Mucosa of rectum (tissue), 2 donors: ENCODE measurements at regions not wholly inside any gene's neighbourhood (a gene's known extent, or its start where the extent isn't known, plus 50 kb on each side); places are given as distances from the start of the nearest gene placed in this dataset.

Source experiments
- H3K27ac ChIP-seq, 2 donors: one replicate each; pipeline ENCODE4 v1.7.0; 2013; ENCODE audit warnings: inconsistent platforms in 2 of 2, low read depth in 2 of 2, low read length in 2 of 2
- H3K27me3 ChIP-seq, 2 donors: one replicate each; pipeline ENCODE4 v1.7.0; 2013; ENCODE audit warnings: low read length in 2 of 2; ENCODE audit not compliant: control insufficient read depth in 2 of 2, insufficient read depth in 2 of 2
- H3K36me3 ChIP-seq, 2 donors: one replicate each; pipeline ENCODE4 v1.7.0; 2013; ENCODE audit warnings: low read length in 2 of 2; ENCODE audit not compliant: control insufficient read depth in 2 of 2, insufficient read depth in 2 of 2
- H3K4me1 ChIP-seq, 2 donors: one replicate each; pipeline ENCODE4 v1.7.0; 2013; ENCODE audit warnings: low read length in 2 of 2, mild to moderate bottlenecking in 1 of 2; ENCODE audit not compliant: control insufficient read depth in 2 of 2, insufficient read depth in 2 of 2
- H3K4me3 ChIP-seq, 2 donors: one replicate each; pipeline ENCODE4 v1.7.0; 2013; ENCODE audit warnings: low read length in 2 of 2
- H3K9ac ChIP-seq, 2 donors: one replicate each; pipeline ENCODE4 v1.7.0; 2013; ENCODE audit warnings: low read length in 2 of 2, low read depth in 1 of 2, mild to moderate bottlenecking in 1 of 2
- H3K9me3 ChIP-seq, 2 donors: one replicate each; pipeline ENCODE4 v1.7.0; 2013; ENCODE audit warnings: low read length in 2 of 2; ENCODE audit not compliant: control insufficient read depth in 2 of 2
- donor health status: healthy.
- donor health status: Normal muscosa, but diverticular disease.

- H3K9me3 ChIP-seq, result no peaks in the 10 kb centered on the region
Observed at GRCh38 chr3:137163241-137163871, 205.6 kb downstream of the IL20RB start.

GRCh38 chr3:137163958-137164357 is 206.2 kb downstream of the IL20RB start:
- no peak overlapping the region for H3K9ac ChIP-seq
- no peaks in the 10 kb centered on the region for H3K9me3 ChIP-seq
- no peaks in the 10 kb centered on the region for H3K27me3 ChIP-seq
- H3K4me1 ChIP-seq, result no peaks in the 10 kb centered on the region
- H3K4me3 ChIP-seq, result no peak overlapping the region
- H3K36me3 ChIP-seq, result no peaks in the 10 kb centered on the region
- H3K27ac ChIP-seq, result peak overlapping the region in 1 of 2 donors; percentile 25

More at GRCh38 chr3:137163241-137163871, 205.6 kb downstream of the IL20RB start:
- H3K27me3 ChIP-seq, result no peaks in the 10 kb centered on the region
- no peak overlapping the region for H3K9ac ChIP-seq
- H3K36me3 ChIP-seq, result no peaks in the 10 kb centered on the region
- peak overlapping the region in 1 of 2 donors; percentile 25 for H3K27ac ChIP-seq
- no peak overlapping the region for H3K4me3 ChIP-seq
- H3K4me1 ChIP-seq, result no peaks in the 10 kb centered on the region

- H3K9ac ChIP-seq, result no peak overlapping the region
- H3K4me3 ChIP-seq, result no peak overlapping the region
- H3K9me3 ChIP-seq, result no peaks in the 10 kb centered on the region
- no peak overlapping the region for H3K27ac ChIP-seq
- H3K4me1 ChIP-seq, result no peaks in the 10 kb centered on the region
- no peaks in the 10 kb centered on the region for H3K36me3 ChIP-seq
- H3K27me3 ChIP-seq, result no peaks in the 10 kb centered on the region
Observed at GRCh38 chr3:137165117-137165806, 207.5 kb downstream of the IL20RB start.

GRCh38 chr3:137171834-137172603 is 214.2 kb downstream of the IL20RB start:
- no peak overlapping the region for H3K27ac ChIP-seq
- no peaks in the 10 kb centered on the region for H3K4me1 ChIP-seq
- no peaks in the 10 kb centered on the region for H3K36me3 ChIP-seq
- H3K27me3 ChIP-seq, result no peaks in the 10 kb centered on the region
- H3K9ac ChIP-seq, result no peak overlapping the region
- no peak overlapping the region for H3K4me3 ChIP-seq
- no peaks in the 10 kb centered on the region for H3K9me3 ChIP-seq

- H3K9ac ChIP-seq, result no peak overlapping the region
Observed at GRCh38 chr3:137172728-137173127, 214.9 kb downstream of the IL20RB start.

GRCh38 chr3:137174514-137174913 is 216.7 kb downstream of the IL20RB start:
- Histone ChIP-seq H3K27ac (no peak overlapping the region), H3K9me3 (no peaks in the 10 kb centered on the region), H3K27me3 (no peaks in the 10 kb centered on the region), H3K9ac (no peak overlapping the region), H3K4me1 (no peaks in the 10 kb centered on the region), H3K36me3 (no peaks in the 10 kb centered on the region), H3K4me3 (no peak overlapping the region)

More at GRCh38 chr3:137172728-137173127, 214.9 kb downstream of the IL20RB start:
- Histone ChIP-seq H3K4me3 (no peak overlapping the region), H3K27ac (no peak overlapping the region), H3K4me1 (no peaks in the 10 kb centered on the region), H3K9me3 (no peaks in the 10 kb centered on the region), H3K27me3 (no peaks in the 10 kb centered on the region), H3K36me3 (no peaks in the 10 kb centered on the region)

GRCh38 chr3:137180220-137180619 is 222.4 kb downstream of the IL20RB start:
- Histone ChIP-seq H3K27ac (no peak overlapping the region), H3K9me3 (no peaks in the 10 kb centered on the region), H3K4me3 (no peak overlapping the region), H3K9ac (no peak overlapping the region), H3K4me1 (no peaks in the 10 kb centered on the region), H3K27me3 (no peaks in the 10 kb centered on the region), H3K36me3 (no peaks in the 10 kb centered on the region)

GRCh38 chr3:137191133-137191923 is 233.5 kb downstream of the IL20RB start:
- Histone ChIP-seq H3K27ac (no peak overlapping the region), H3K9me3 (no peaks in the 10 kb centered on the region), H3K27me3 (no peaks in the 10 kb centered on the region), H3K4me3 (no peak overlapping the region), H3K4me1 (no peaks in the 10 kb centered on the region), H3K9ac (no peak overlapping the region), H3K36me3 (no peaks in the 10 kb centered on the region)

GRCh38 chr3:137191951-137192350 is 234.2 kb downstream of the IL20RB start:
- Histone ChIP-seq H3K9me3 (no peaks in the 10 kb centered on the region), H3K9ac (no peak overlapping the region), H3K36me3 (no peaks in the 10 kb centered on the region), H3K27me3 (no peaks in the 10 kb centered on the region), H3K27ac (no peak overlapping the region), H3K4me3 (no peak overlapping the region), H3K4me1 (no peaks in the 10 kb centered on the region)
